IMR-90 (cell line): ENCODE measurements at regions not wholly inside any gene's neighbourhood (a gene's known extent, or its start where the extent isn't known, plus 50 kb on each side); places are given as distances from the start of the nearest gene placed in this dataset.

Source experiments
- CEBPB ChIP-seq: IDR thresholded peaks from 2 replicates; pipeline ENCODE4 v1.6.1; 2012; ENCODE audit warnings: low read depth, low read length, improper control_type of control experiment
- CTCF ChIP-seq: conservative IDR thresholded peaks from 2 replicates; pipeline ENCODE4 v1.5.1; 2012; ENCODE audit warnings: mild to moderate bottlenecking, low read depth, low read length, improper control_type of control experiment
- FOS ChIP-seq: fragments of 150-350 bp; IDR thresholded peaks from 2 replicates; pipeline ENCODE4 v1.6.1; 2016; ENCODE audit warnings: low read depth, low read length
- MAFK ChIP-seq: IDR thresholded peaks from 2 replicates; pipeline ENCODE4 v1.6.1; 2012; ENCODE audit warnings: low read depth, low read length, improper control_type of control experiment
- MXI1 ChIP-seq: IDR thresholded peaks from 2 replicates; pipeline ENCODE4 v1.6.1; 2012; ENCODE audit warnings: low read depth, mild to moderate bottlenecking, low read length, moderate library complexity, borderline replicate concordance
- POLR2A ChIP-seq: IDR thresholded peaks from 2 replicates; pipeline ENCODE4 v1.6.1; 2012; ENCODE audit warnings: mild to moderate bottlenecking, low read depth, low read length
- RAD21 ChIP-seq: IDR thresholded peaks from 2 replicates; pipeline ENCODE4 v1.6.1; 2012; ENCODE audit warnings: low read length, improper control_type of control experiment
- SMC3 ChIP-seq: fragments of 150-350 bp; IDR thresholded peaks from 2 replicates; pipeline ENCODE4 v1.6.1; 2016; ENCODE audit warnings: low read depth, mild to moderate bottlenecking, antibody characterized with exemption, low read length, moderate library complexity
- USF2 ChIP-seq: fragments of 150-350 bp; IDR thresholded peaks from 2 replicates; pipeline ENCODE4 v1.6.1; 2017; ENCODE audit warnings: mild to moderate bottlenecking, antibody characterized with exemption, low read length, low read depth

GRCh38 chr1:67923074-67923473 is 89.8 kb upstream of the GNG12 start:
- TF ChIP-seq MXI1 (no peak), CEBPB (no peak), SMC3 (no peak), CTCF (no peak), POLR2A (no peak), USF2 (no peak), FOS (no peak), RAD21 (no peak), MAFK (no peak)
